Esophagus squamous epithelium (tissue), 5 donors: ENCODE measurements at regions not wholly inside any gene's neighbourhood (a gene's known extent, or its start where the extent isn't known, plus 50 kb on each side); places are given as distances from the start of the nearest gene placed in this dataset.

Source experiments
- DNase-seq: peaks from one replicate; lab custom pipeline; 2025; lab: John Stamatoyannopoulos, UW
- H3K27ac ChIP-seq, 4 donors: fragments of 200-600 bp; sonication (generic); one replicate each; pipeline ENCODE4 v1.5.1; 2016 to 2019; ENCODE audit warnings: mild to moderate bottlenecking in 1 of 4
- H3K27me3 ChIP-seq, 4 donors: fragments of 200-600 bp; sonication (generic); 1 replicate in 3 of 4; 2 replicates in 1 of 4; pipeline versions ENCODE4 v1.5.1 to v1.6.0; 2017 to 2021; ENCODE audit warnings: antibody characterized with exemption in 1 of 4
- H3K36me3 ChIP-seq, 3 donors: fragments of 200-600 bp; sonication (generic); one replicate each; pipeline ENCODE4 v1.5.1; 2016 to 2019
- H3K4me1 ChIP-seq, 3 donors: fragments of 200-600 bp; sonication (generic); one replicate each; pipeline ENCODE4 v1.5.1; 2017 to 2019
- H3K4me3 ChIP-seq, 4 donors: fragments of 200-600 bp; sonication (generic); 1 replicate in 3 of 4; 2 replicates in 1 of 4; pipeline ENCODE4 v1.5.1; 2016 to 2019; ENCODE audit warnings: mild to moderate bottlenecking in 2 of 4, moderate library complexity in 1 of 4
- H3K9me3 ChIP-seq, 3 donors: fragments of 200-600 bp; sonication (generic); one replicate each; pipeline ENCODE4 v1.5.1; 2016 to 2019
- CTCF ChIP-seq, 6 experiments: fragments of 450-650 bp in 4 of 6; fragments of 200-600 bp in 2 of 6; sonication (generic) in 2 of 6; IDR thresholded peaks; one replicate each; pipeline ENCODE4 v1.5.1; 2016 to 2019; ENCODE audit warnings: antibody characterized with exemption in 6 of 6, mild to moderate bottlenecking in 4 of 6, moderate library complexity in 4 of 6
- POLR2A ChIP-seq, 4 donors: fragments of 450-650 bp; IDR thresholded peaks; one replicate each; pipeline ENCODE4 v1.6.1; 2017; ENCODE audit warnings: antibody characterized with exemption in 4 of 4, mild to moderate bottlenecking in 4 of 4, moderate library complexity in 3 of 4
- WGBS, 2 donors: methylation state at CpG; one replicate each; pipeline ENCODE4 v1.1.5; 2018; 5-methylcytosine and 5-hydroxymethylcytosine counted together
- intact Hi-C: fragments of 100-400 bp; cut with DNase I; formaldehyde crosslinking; loops from one replicate; pipeline ENCODE4 v1.15.0; 2022
- donor health status: DM: yes; HTN: yes; CAD: no.

GRCh38 chr12:92485351-92486348 lies 217.1 kb upstream of the PLEKHG7 start:
- Histone ChIP-seq H3K9me3 (no peaks in the 10 kb centered on the region), H3K36me3 (no peaks in the 10 kb centered on the region), H3K4me1 (peaks cover 0 to 14% (median 7%) of the 10 kb centered on the region in 3 donors), H3K27ac (peak overlapping the region in 1 of 4 donors; percentile 31), H3K27me3 (no peaks in the 10 kb centered on the region), H3K4me3 (no peak overlapping the region)
- DNase-seq, result no peak
- WGBS, 2 donors, result 31 to 36% methylated on average over 6 of the region's 6 CpGs
- intact Hi-C loops, result no loop called here
- no peak for TF ChIP-seq CTCF (IDR thresholded peaks at IDR 0.05)
- no peak for TF ChIP-seq POLR2A (IDR thresholded peaks at IDR 0.05)

GRCh38 chr12:92482599-92482998 lies 220.2 kb upstream of the PLEKHG7 start:
- no peak overlapping the region for H3K4me3 ChIP-seq
- no peak overlapping the region for H3K27ac ChIP-seq
- 89 to 97% methylated on average over 2 of the region's 2 CpGs for WGBS, 2 donors
- intact Hi-C loops, result no loop called here
- no peaks in the 10 kb centered on the region for H3K27me3 ChIP-seq
- H3K9me3 ChIP-seq, result no peaks in the 10 kb centered on the region
- H3K36me3 ChIP-seq, result no peaks in the 10 kb centered on the region
- TF ChIP-seq POLR2A (IDR thresholded peaks at IDR 0.05) (no peak), CTCF (IDR thresholded peaks at IDR 0.05) (no peak)
- peaks cover 0 to 14% (median 7%) of the 10 kb centered on the region in 3 donors for H3K4me1 ChIP-seq
- no peak for DNase-seq

GRCh38 chr12:92481066-92481465 lies 221.7 kb upstream of the PLEKHG7 start:
- H3K9me3 ChIP-seq, result no peaks in the 10 kb centered on the region
- H3K4me3 ChIP-seq, result no peak overlapping the region
- no peak for DNase-seq
- intact Hi-C loops, result no loop called here
- no peak for TF ChIP-seq CTCF (IDR thresholded peaks at IDR 0.05)
- no peak for TF ChIP-seq POLR2A (IDR thresholded peaks at IDR 0.05)
- H3K27ac ChIP-seq, result no peak overlapping the region
- H3K27me3 ChIP-seq, result no peaks in the 10 kb centered on the region
- H3K36me3 ChIP-seq, result no peaks in the 10 kb centered on the region
- 88 to 89% methylated on average over 2 of the region's 2 CpGs for WGBS, 2 donors
- H3K4me1 ChIP-seq, result peaks cover 0 to 13% (median 6%) of the 10 kb centered on the region in 3 donors

DNA sequence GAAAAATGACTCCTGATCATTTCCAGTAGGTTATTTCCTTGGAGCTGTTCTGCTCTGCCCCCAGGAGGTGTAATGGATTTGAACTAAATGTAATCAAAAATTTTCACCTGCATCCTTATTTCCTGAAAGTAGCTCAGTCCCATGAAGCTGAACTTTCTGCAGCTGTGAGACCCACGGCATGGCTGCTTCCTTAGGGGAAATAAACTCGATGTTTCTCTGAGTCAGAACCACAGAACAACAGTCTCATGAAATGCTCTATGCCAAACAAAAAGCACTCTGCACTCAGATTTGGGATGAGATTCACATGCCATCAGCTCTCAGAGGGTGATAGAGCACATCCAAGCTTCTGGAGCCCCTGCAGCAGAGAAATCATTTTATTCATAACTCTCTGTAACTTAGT lies 224.1 kb upstream of the PLEKHG7 start:
- H3K4me3 ChIP-seq, result no peak overlapping the region
- H3K27me3 ChIP-seq, result no peaks in the 10 kb centered on the region
- no peak overlapping the region for H3K27ac ChIP-seq
- H3K9me3 ChIP-seq, result no peaks in the 10 kb centered on the region
- H3K4me1 ChIP-seq, result no peaks in the 10 kb centered on the region
- H3K36me3 ChIP-seq, result no peaks in the 10 kb centered on the region
- TF ChIP-seq POLR2A (IDR thresholded peaks at IDR 0.05), result no peak
- no peak for TF ChIP-seq CTCF (IDR thresholded peaks at IDR 0.05)
- intact Hi-C loops, result no loop called here
- DNase-seq, result no peak
- 14 to 28% methylated on average over 2 of the region's 2 CpGs for WGBS, 2 donors

- Histone ChIP-seq H3K27me3 (no peaks in the 10 kb centered on the region), H3K36me3 (no peaks in the 10 kb centered on the region), H3K9me3 (no peaks in the 10 kb centered on the region), H3K4me1 (no peaks in the 10 kb centered on the region), H3K4me3 (no peak overlapping the region), H3K27ac (no peak overlapping the region)
- no peak for DNase-seq
- WGBS, 2 donors, result 86 to 100% methylated on average over 1 of the region's 1 CpG
- intact Hi-C loops, result no loop called here
- TF ChIP-seq CTCF (IDR thresholded peaks at IDR 0.05), result no peak
- TF ChIP-seq POLR2A (IDR thresholded peaks at IDR 0.05), result no peak
These were observed 225.9 kb upstream of the PLEKHG7 start for GRCh38 chr12:92476844-92477243.
